OCI-LY1 (cell line): ENCODE measurements at regions not wholly inside any gene's neighbourhood (a gene's known extent, or its start where the extent isn't known, plus 50 kb on each side); places are given as distances from the start of the nearest gene placed in this dataset.

ENCODE experiments used
- H2AFZ ChIP-seq: fragments of 200-600 bp; sonication (generic), shearing (Covaris generic); 2 replicates; pipeline ENCODE4 v1.6.0; 2014; ENCODE audit warnings: antibody characterized with exemption, mild to moderate bottlenecking, low read length
- H3F3A ChIP-seq: fragments of 200-600 bp; sonication (generic), shearing (Covaris generic); 2 replicates; pipeline ENCODE4 v1.6.0; 2014; ENCODE audit warnings: mild to moderate bottlenecking, antibody characterized with exemption, low read length, moderate library complexity; ENCODE audit not compliant: insufficient read depth
- H3K27ac ChIP-seq: fragments of 200-600 bp; sonication (generic); 2 replicates; pipeline ENCODE4 v1.5.1; 2014; ENCODE audit warnings: low read length, mixed run types, mild to moderate bottlenecking, low read depth; ENCODE audit not compliant: poor library complexity, severe bottlenecking
- H3K27me3 ChIP-seq: fragments of 200-600 bp; sonication (generic); 2 replicates; pipeline ENCODE4 v1.6.0; 2014; ENCODE audit warnings: antibody characterized with exemption, mild to moderate bottlenecking, low read length, moderate library complexity; ENCODE audit not compliant: insufficient read depth
- H3K36me3 ChIP-seq: fragments of 200-600 bp; sonication (generic); 2 replicates; pipeline ENCODE4 v1.6.1; 2014; ENCODE audit warnings: mild to moderate bottlenecking, antibody characterized with exemption, low read length, moderate library complexity, mixed read lengths; ENCODE audit not compliant: insufficient read depth
- H3K4me1 ChIP-seq: fragments of 200-600 bp; sonication (generic); 2 replicates; pipeline ENCODE4 v1.5.1; 2014; ENCODE audit warnings: mild to moderate bottlenecking, low read length, moderate library complexity; ENCODE audit not compliant: insufficient read depth, severe bottlenecking
- H3K4me2 ChIP-seq: fragments of 200-600 bp; sonication (generic), shearing (Covaris generic); 2 replicates; pipeline ENCODE4 v1.6.1; 2014; ENCODE audit warnings: low read length
- H3K4me3 ChIP-seq: fragments of 200-600 bp; sonication (generic); 2 replicates; pipeline ENCODE4 v1.5.1; 2014; ENCODE audit warnings: low read length, low read depth, mild to moderate bottlenecking, mixed read lengths; ENCODE audit not compliant: poor library complexity, severe bottlenecking
- H3K79me2 ChIP-seq: fragments of 200-600 bp; shearing (Covaris generic); 2 replicates; pipeline ENCODE4 v1.6.1; 2016; ENCODE audit warnings: mixed run types, low read length, mixed read lengths; ENCODE audit not compliant: insufficient read depth
- H3K9ac ChIP-seq: fragments of 200-600 bp; sonication (generic), shearing (Covaris generic); 2 replicates; pipeline ENCODE4 v1.6.1; 2014; ENCODE audit warnings: mild to moderate bottlenecking, low read length, mixed read lengths
- H3K9me2 ChIP-seq: fragments of 200-600 bp; sonication (generic), shearing (Covaris generic); 2 replicates; pipeline ENCODE4 v1.6.1; 2014; ENCODE audit warnings: low read depth, mild to moderate bottlenecking, low read length, mixed read lengths
- H3K9me3 ChIP-seq: fragments of 200-600 bp; shearing (Covaris generic); 2 replicates; pipeline ENCODE4 v1.6.1; 2014; ENCODE audit warnings: low read length, mixed read lengths
- H4K20me1 ChIP-seq: fragments of 200-600 bp; sonication (generic), shearing (Covaris generic); 2 replicates; pipeline ENCODE4 v1.6.0; 2016; ENCODE audit warnings: mild to moderate bottlenecking, low read length; ENCODE audit not compliant: insufficient read depth
- CTCF ChIP-seq: fragments of 200-600 bp; sonication (generic), shearing (Covaris generic); IDR thresholded peaks from 2 replicates; pipeline ENCODE4 v1.5.1; 2017; ENCODE audit warnings: mild to moderate bottlenecking, antibody characterized with exemption, low read length, moderate library complexity, mixed read lengths
- EZH2 ChIP-seq: fragments of 200-600 bp; sonication (generic), shearing (Covaris generic); IDR thresholded peaks from 2 replicates; pipeline ENCODE4 v1.8.0; 2017; ENCODE audit warnings: borderline replicate concordance, mixed run types, mild to moderate bottlenecking, antibody characterized with exemption, low read length, moderate library complexity, mixed read lengths

- TF ChIP-seq EZH2, result no peak
- TF ChIP-seq CTCF, result no peak
- Histone ChIP-seq H3K9ac (no peak overlapping the region), H4K20me1 (no peaks in the 10 kb centered on the region), H3K36me3 (no peaks in the 10 kb centered on the region), H3K4me1 (no peaks in the 10 kb centered on the region), H3K9me3 (no peaks in the 10 kb centered on the region), H3K27ac (no peak overlapping the region), H3K4me2 (no peak overlapping the region), H3K9me2 (no peaks in the 10 kb centered on the region), H3K79me2 (no peaks in the 10 kb centered on the region), H3K4me3 (no peak overlapping the region), H3K27me3 (no peaks in the 10 kb centered on the region), H3F3A (no peaks in the 10 kb centered on the region), H2AFZ (no peak overlapping the region)
Observed at GRCh38 chr2:7857904-7858303, 824.0 kb upstream of the ID2 start.

- no peaks in the 10 kb centered on the region for H3K9me2 ChIP-seq
- H4K20me1 ChIP-seq, result no peaks in the 10 kb centered on the region
- no peaks in the 10 kb centered on the region for H3K36me3 ChIP-seq
- no peaks in the 10 kb centered on the region for H3K79me2 ChIP-seq
- H3K4me3 ChIP-seq, result no peak overlapping the region
- H3K4me1 ChIP-seq, result no peaks in the 10 kb centered on the region
- no peaks in the 10 kb centered on the region for H3F3A ChIP-seq
- no peak overlapping the region for H2AFZ ChIP-seq
- no peak overlapping the region for H3K9ac ChIP-seq
- H3K27me3 ChIP-seq, result no peaks in the 10 kb centered on the region
- H3K4me2 ChIP-seq, result no peak overlapping the region
- no peak overlapping the region for H3K27ac ChIP-seq
- TF ChIP-seq EZH2 (no peak), CTCF (no peak)
- no peaks in the 10 kb centered on the region for H3K9me3 ChIP-seq
Observed at GRCh38 chr2:7858624-7859023, 823.2 kb upstream of the ID2 start.

- Histone ChIP-seq H3F3A (no peaks in the 10 kb centered on the region), H3K9me2 (no peaks in the 10 kb centered on the region), H3K4me2 (no peak overlapping the region), H3K4me3 (no peak overlapping the region), H3K36me3 (no peaks in the 10 kb centered on the region), H3K9me3 (no peaks in the 10 kb centered on the region), H4K20me1 (no peaks in the 10 kb centered on the region), H3K79me2 (no peaks in the 10 kb centered on the region), H3K27me3 (no peaks in the 10 kb centered on the region), H3K4me1 (no peaks in the 10 kb centered on the region), H2AFZ (no peak overlapping the region), H3K9ac (no peak overlapping the region), H3K27ac (no peak overlapping the region)
- no peak for TF ChIP-seq EZH2
- no peak for TF ChIP-seq CTCF
Observed at GRCh38 chr2:7860693-7861092, 821.2 kb upstream of the ID2 start.
